ENCODE measurements at regions not wholly inside any gene's neighbourhood (a gene's known extent, or its start where the extent isn't known, plus 50 kb on each side); places are given as distances from the start of the nearest gene placed in this dataset.

- TF ChIP-seq EZH2 (optimal IDR thresholded peaks at IDR 0.05; ENCODE audit: low read depth, low read length): no peak
- no peak for TF ChIP-seq CTCF (IDR thresholded peaks at IDR 0.05; ENCODE audit: low read length)
- TF ChIP-seq EZH2phosphoT487 (IDR thresholded peaks at IDR 0.05; ENCODE audit: low read length): no peak
Observed at GRCh38 chr2:128412181-128412871, 93.7 kb upstream of the HS6ST1 start.
